Stimulated activated CD4-positive, alpha-beta T cell treated with anti-CD3 and anti-CD28 coated beads, Interleukin-15, amount 100 ng/mL, for 1 hour (primary cell): ENCODE measurements at regions not wholly inside any gene's neighbourhood (a gene's known extent, or its start where the extent isn't known, plus 50 kb on each side); places are given as distances from the start of the nearest gene placed in this dataset.

ENCODE experiments used
- DNase-seq, 2 donors: peaks; one replicate each; pipeline ENCODE4 v3.0.0-alpha.2; 2020; ENCODE audit warnings: low read depth in 1 of 2, low spot score in 1 of 2

GRCh38 chr6:170086639-170087420 is 204.0 kb downstream of the DLL1 start:
- no peak for DNase-seq

- DNase-seq, result no peak
These were observed 205.1 kb downstream of the DLL1 start for GRCh38 chr6:170085475-170086401.

- DNase-seq, result no peak
These were observed 206.6 kb downstream of the DLL1 start for GRCh38 chr6:170084166-170084730.

GRCh38 chr6:170083236-170084051 is 207.4 kb downstream of the DLL1 start:
- DNase-seq, result no peak

- DNase-seq, result no peak
These were observed 208.2 kb downstream of the DLL1 start for GRCh38 chr6:170082531-170083187.

- DNase-seq, result no peak
These were observed 208.8 kb downstream of the DLL1 start for GRCh38 chr6:170082067-170082466.

- no peak for DNase-seq
These were observed 209.3 kb downstream of the DLL1 start for GRCh38 chr6:170081556-170081955.

GRCh38 chr6:170080828-170081371 is 210.0 kb downstream of the DLL1 start:
- no peak for DNase-seq

GRCh38 chr6:170080169-170080827 is 210.6 kb downstream of the DLL1 start:
- no peak for DNase-seq

- DNase-seq, result no peak
These were observed 214.3 kb downstream of the DLL1 start for GRCh38 chr6:170076466-170077165.

- no peak for DNase-seq
These were observed 215.1 kb downstream of the DLL1 start for GRCh38 chr6:170075659-170076223.

GRCh38 chr6:170074907-170075306 is 216.0 kb downstream of the DLL1 start:
- DNase-seq, result no peak

- DNase-seq, result no peak
These were observed 216.4 kb downstream of the DLL1 start for GRCh38 chr6:170074435-170074834.

GRCh38 chr6:170073846-170074245 is 217.0 kb downstream of the DLL1 start:
- DNase-seq, result no peak

GRCh38 chr6:170072246-170072645 is 218.6 kb downstream of the DLL1 start:
- DNase-seq, result no peak

- DNase-seq, result no peak
These were observed 221.3 kb downstream of the DLL1 start for GRCh38 chr6:170069611-170070010.

GRCh38 chr6:170068496-170068895 is 222.4 kb downstream of the DLL1 start:
- no peak for DNase-seq

- no peak for DNase-seq
These were observed 222.9 kb downstream of the DLL1 start for GRCh38 chr6:170067923-170068360.
